AG08395 (cell line): ENCODE measurements at regions not wholly inside any gene's neighbourhood (a gene's known extent, or its start where the extent isn't known, plus 50 kb on each side); places are given as distances from the start of the nearest gene placed in this dataset.

Source experiments
- DNase-seq: peaks from one replicate; pipeline ENCODE4 v3.0.0; 2012; ENCODE audit warnings: mixed read lengths, low spot score

DNA sequence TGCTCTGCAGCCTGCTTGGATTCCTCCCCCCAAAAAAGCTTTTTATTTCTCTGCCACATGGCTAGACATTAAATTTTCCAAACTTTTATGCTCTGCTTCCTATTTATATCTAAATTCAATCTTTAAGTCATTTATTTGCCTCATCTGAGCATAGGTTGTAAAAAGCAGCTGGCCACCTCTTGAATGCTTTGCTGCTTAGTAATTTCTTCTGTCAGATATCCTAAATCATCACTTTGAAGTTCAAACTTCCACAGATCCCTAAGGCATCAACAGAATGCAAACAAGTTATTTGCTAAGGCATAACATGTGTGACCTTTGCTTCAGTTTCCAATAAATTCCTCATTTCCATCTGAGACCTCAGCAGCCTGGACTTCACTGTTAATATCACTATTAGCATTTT, 209.6 kb downstream of the FSCB start:
- DNase-seq: no peak

DNA sequence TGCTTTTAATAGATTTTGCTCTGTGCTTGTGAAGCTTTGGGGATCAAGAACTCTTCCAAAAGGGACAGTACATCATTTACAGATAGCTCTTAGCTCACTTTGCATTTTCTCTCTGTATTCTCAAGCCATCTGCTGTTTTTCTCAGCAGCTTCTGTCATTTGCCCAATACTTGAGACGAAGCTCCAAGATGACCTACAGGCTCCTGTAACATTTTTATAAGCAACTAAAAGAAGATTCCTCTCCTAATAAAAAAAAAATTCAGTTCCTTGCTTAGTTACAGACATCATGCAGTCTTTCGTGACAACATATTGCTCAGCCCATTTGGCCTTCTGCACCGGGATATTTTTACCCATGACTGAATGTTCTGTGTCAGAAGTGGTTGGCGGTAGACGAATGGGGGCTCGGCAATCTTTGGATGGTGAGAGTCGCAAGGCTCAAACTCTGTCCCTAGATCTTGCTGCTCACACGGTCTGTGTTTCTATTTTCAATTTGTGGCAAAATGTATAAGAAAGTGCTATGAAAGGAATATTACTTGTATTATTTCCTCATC, 215.6 kb downstream of the FSCB start:
- no peak for DNase-seq

DNA sequence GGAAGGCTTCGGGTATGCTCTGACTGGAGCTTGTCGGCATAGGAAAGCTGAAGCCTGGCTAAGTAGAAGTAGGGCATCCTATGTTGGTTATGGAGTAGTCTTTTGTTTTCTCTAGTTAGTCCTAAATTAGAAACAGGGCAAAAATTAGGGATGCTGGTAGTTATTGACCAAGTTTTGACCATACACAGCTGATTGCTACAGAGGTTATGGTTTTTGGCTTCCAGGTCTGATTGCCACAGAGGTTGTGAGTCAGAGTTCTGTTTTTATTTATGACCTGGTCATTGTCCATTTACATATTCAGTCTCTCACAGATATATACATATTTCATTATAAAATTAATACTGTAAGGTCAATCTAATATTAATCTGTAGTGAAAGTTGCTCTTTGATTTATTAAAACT, 219.2 kb downstream of the FSCB start:
- DNase-seq: no peak

DNA sequence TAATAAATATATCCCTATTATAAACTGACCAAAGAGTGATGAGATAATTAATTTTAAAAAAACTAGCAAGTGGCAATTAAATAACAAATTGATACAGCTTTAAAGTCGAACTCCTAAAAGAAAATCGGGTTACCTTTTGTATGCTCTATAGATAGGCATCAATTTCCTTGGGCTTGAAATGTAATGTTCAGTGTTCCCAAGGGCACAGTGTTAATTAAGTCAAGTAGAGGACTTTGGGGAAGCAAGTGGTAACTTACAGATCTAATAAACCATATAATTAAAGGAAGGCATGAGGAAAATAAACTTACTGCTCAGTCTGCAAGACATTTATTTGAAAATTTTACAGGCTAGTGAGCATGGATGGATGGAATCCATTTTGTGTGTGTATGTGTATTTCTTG, 220.9 kb downstream of the FSCB start:
- no peak for DNase-seq

DNA sequence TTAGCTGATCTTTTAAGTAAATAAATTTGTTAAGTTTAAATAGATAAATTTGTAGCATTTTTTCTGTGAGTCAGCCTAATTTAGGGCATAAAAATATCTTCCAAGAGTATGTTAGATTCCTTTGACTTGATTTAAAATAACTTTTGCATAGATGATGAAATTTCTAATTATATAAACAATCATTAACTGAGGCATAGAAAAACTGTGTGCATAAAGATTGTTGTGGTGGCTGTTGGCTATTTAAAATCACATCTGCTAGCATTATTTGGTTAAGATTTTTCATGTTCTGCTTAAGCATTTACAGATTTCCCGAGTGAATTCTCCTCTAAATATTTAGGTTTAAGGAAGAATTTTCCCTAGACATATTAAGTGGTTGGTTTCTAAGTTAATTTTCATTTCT, 223.2 kb downstream of the FSCB start:
- no peak for DNase-seq

DNA sequence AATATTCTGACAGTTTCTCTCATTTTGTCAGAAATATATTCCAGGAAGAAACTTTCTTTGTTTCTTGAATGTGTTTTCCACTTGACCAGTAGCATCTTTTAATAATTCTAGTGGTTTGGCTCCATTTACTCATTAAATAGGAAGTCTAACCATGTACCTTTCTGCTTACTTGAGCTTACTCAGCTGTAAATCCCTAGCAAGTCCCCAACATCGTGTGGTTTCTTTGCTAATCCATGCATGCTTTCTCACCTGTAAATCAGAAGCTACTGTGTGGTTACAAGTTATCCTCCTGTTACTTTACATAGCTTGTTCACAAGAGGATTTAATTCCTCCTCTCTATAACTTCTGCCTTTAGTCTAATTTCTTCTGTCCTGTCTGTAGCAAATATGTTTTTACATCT, 227.7 kb downstream of the FSCB start:
- no peak for DNase-seq

DNA sequence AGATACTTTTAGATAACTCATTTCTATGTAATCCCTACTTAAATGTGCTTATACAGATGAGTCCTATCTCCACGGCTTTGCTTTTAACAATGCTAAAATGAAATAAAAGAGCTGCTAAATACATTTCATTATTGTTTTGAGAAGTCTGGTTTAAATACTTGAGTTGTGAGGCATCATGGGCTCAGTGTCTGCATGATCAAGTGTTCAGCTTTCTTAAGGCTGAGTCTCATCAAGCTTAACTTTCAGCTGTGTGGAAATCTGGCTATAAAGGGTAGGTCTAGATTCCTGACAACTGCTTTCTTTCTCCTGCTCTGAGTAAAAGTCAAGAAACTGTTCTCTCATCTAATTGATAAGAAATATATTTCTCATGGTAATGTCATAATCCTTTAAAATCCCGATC, 235.4 kb downstream of the FSCB start:
- DNase-seq: no peak

DNA sequence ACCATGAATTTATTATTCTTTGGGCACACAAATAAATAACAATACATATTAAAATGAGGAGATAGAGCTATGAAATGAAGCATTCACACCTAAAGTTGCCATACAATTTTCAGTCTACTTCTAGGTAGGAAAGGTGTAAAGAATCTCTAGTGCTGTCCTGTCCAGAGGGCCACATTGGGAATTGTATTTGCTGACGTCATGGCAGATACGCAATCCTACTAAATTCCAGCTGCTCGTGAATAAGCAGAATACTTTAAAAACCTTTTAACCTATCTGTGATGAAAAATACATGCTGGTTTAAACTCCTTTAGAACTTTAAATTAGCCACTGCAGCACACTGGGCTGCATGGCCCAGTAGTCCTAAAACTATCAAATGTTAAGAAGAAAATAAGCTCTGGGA, 236.1 kb downstream of the FSCB start:
- DNase-seq: no peak

DNA sequence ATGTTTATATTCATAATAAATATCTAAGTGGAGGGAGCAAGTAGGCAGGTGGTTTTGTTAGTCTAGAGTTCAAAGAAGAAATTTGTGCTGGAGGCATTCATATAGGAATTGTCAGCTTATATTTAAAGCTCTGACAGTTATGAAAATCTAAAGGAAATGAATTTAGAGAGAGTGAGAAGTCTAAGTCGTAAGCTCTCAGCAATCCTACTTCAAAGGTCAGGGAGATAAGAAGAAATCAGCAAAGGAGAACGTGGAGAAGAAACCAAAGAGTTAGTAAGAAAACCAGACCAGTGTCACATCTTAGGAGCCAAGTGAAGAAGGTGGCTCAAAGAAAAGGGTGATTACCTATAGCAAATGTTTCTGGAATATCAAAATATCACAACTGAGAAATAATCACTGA, 241.8 kb downstream of the FSCB start:
- no peak for DNase-seq

DNA sequence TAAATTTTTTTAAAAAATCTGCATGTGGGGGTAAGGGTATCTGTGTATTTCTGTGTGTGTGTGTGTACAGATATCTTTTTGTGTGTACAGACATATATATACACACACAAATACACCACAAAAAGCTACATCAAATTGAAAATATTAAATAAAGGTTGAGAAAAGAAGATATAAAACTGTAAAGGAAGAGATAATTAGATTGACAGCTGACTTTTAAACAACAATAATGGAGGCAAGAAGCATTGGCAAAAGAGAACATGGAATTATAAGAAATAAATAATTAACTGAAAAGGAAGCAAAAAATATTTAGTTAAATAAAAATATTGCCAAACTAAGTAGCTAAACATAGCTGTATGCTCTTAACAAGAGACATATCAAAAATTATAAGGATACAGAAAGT, 291.4 kb downstream of the FSCB start:
- no peak for DNase-seq

DNA sequence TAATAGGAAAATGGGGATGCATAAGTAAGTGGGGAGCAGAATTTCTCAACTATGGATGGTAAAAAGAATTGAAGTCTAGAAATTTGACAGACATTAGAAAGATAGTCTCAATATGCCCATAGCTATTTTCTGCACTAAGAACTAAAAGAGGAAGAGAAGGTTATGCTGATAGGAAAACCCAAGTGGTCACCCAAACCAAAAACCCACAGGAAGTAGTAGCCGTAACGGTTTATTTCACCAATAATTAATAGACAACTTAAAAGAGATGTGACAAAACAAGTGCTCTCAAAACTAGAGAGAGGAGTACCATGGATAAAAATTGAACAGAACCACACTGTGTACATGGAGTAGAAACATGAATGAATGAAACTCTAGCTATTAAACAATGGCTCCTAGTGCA, 295.4 kb downstream of the FSCB start:
- DNase-seq: no peak

DNA sequence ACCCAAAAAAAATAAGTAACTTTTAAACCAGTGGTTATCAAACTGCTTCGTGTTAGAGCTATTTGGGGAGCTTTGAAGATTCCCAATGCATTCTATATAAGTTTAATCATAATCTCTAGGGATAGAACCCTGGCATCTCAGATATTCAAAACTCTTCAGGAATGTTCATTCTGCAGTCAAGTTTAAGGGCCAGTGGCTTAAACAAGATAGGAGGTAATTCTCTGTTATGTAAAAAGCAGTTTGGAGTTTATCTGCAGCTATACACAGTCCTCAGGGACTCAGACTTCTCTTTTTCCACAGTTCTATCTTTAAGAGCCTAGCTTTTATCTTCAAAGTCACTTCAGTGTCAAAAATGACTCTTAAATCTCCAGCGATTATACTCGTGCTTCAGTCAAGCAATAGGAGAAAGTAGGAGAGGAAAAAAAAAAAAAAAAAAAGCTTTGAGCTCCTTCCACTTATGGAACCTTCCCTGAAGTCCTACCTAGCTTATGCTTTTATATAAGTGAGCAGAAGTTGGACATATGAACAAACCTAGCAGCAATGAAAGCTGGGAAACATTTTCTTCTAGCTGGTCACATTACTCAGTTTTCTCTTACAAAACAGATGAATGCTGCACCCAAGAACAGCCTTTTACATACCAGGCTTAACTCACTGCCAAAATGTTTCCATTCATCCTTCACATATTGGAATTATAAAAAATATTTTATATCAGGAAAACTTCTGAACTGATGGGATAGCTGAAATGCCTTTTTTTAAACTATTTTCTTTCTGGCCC, 302.8 kb downstream of the FSCB start:
- DNase-seq: no peak

DNA sequence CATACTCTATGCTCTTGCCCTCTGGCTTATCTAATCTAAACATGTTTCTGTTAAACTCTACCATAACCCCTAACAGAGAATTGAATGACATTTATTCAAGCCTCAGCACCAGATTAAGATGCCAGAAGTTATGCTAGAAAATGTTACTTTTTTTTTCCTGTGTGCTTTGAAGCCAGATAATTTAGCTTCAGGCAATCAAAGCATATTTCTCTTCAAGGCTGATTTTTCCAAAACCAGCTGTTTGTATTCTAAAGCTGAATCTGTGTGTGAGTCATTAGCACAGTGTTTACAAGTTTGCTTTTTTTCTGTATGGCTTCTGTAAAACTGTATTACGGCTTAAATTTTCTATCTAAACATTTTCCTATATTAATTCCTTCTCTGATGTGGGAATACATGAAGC, 326.1 kb downstream of the FSCB start:
- DNase-seq: no peak

DNA sequence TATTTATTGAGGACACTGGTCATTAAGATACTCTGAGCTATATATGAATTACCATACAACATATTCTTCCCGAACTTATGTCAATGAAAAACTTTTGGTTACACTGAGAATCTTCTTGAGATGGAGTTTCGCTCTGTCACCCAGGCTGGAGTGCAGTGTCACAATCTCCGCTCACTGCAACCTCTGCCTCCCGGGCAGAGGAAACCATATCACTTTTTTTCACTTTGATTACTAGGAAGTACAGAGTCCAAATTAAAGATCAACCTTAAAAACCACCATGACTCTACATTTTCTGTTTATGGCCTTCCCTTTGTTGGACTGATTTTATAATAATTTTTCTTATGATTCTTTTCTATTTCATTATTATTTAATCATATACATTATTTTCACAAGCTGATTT, 336.5 kb downstream of the FSCB start:
- DNase-seq: no peak

DNA sequence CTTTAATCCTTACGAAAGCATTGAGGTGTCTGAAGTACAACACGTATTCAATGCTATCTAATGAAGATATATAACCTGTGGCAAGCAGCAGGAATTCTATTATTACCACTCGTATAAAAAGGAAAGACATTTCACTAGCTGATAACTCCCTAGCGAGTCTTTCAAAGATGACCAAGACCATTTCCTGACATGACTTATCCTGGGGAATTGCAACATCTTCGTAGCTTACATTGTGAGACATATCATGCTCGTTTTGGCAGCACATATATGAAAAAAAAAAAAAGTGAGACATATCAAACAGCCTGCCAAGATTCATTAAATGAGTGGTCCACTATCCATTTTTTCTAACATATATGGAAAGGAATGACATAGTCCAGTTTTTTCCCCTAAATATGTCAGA, 337.0 kb downstream of the FSCB start:
- DNase-seq: no peak

DNA sequence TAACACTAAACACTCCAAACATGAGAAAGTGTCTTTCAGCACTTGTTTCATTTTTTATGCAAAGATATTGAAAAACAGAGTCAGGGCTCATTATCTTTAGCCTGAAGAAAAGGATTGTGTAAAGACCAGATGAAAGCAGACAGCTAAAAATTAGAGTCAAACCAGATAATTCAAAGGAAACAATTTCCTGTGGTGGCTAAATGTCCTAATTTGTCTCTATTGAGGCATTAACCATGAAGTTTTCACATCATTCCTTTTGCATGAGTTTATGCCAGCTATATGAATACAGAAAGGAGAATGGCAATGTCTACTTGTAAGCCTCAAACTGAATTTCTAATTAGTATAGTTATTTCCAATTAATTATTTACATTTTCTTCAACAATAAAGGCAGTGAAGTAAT, 338.5 kb downstream of the FSCB start:
- no peak for DNase-seq

DNA sequence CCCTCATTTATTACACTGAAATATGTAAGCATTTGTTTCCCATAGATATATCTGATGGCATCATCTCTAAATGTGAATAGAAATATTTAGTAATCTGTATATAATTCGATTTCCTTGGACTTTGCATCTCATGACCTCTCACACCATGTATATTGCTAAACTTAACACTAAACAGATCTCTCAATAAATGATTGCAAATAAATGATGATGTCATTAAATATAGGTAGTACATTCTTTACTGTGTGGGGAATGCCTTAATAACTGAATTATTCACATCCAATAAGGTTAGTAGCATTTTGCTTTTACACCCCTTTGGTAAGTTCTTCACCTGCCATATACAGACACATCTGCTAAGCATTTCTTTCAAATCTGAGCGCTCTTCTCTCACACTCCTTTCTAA, 340.5 kb downstream of the FSCB start:
- no peak for DNase-seq

DNA sequence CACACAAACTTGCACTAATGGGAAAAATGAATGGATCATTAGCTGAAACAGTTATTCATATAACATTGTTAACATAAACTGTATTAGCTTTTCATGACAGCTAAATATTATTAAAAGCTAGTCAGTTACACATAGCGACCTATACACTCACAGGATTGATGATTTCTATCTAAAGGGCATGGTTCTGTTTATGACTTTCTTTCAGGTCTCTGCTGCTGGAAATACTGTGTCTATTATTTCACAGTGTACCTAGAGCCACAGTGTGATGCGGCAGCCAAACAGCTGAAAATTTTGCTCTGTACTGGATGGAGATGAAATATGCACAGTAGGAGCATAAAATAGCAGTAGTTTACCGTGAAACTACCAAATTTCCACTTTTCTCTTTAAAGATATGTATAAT, 341.1 kb downstream of the FSCB start:
- DNase-seq: no peak

DNA sequence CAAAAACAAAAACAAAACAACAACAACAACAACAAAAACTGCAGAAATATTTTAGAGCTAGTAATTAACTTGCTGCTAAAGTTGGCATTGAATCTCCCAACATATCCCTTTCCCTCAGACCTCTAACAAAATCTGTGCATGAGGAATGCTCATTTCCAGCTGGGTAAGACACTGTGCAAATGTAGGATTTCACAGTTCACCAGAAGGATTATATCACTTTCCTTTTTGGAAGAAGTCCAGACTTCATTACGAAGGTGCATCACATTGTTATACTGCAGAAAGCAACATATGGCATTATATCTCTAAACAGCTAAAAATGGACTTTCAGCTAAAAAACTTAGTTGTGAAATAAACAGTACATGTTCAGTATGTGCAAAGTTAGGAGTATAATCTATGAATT, 341.8 kb downstream of the FSCB start:
- no peak for DNase-seq

DNA sequence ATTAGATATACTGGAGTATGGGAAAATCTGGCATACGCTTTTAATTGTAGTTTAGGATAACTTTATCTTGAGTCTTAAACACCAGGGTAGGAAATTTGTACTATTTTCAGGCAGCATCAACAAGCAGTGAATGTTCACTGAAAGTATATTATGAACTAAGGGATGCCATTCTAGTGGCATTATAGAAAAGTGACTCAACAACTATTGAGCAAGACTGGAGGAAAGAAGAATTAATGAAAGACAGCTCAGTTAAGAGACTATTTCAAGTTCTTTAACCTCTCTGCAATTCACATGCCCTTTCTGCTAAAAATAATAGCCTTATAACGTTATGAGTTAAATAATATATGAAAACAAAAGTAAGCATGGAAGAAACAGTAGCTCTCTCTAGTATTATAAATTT, 343.1 kb downstream of the FSCB start:
- no peak for DNase-seq

DNA sequence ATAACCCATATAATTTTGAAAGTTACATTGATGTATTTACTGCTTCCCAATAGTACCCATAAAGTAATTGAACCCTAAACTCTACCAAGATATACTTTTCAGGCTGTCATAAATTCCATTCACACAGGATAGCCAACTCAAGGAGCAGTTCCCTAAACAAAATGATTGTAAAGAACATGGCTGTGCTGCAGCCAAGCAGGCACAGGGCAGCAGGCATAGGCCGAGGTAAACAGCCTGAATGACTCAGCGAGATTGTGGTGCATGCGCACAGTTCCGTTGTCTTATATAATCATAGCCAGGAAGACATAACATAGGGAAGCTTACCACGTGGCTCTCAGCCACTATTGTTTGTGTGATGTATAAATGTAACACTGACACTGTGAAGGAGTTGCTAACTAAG, 344.9 kb downstream of the FSCB start:
- no peak for DNase-seq

DNA sequence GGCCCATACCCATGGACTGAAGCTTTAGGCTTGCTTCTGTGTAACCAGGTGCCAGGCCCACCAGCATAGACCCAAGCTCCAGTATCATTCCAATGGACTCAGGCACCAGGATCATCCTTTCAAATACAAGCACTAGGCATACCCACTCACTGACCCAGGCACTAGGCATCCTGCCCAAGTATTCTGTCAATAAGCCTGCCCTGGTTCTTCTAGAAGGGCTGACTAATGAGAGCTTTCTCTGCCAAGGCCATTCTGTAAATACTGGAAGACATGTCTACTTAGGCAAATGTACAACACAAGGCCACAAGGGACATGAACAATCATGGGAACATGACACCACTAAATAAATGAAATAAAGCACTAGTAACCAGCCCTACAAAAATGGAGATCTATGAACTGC, 352.2 kb downstream of the FSCB start:
- DNase-seq: no peak

DNA sequence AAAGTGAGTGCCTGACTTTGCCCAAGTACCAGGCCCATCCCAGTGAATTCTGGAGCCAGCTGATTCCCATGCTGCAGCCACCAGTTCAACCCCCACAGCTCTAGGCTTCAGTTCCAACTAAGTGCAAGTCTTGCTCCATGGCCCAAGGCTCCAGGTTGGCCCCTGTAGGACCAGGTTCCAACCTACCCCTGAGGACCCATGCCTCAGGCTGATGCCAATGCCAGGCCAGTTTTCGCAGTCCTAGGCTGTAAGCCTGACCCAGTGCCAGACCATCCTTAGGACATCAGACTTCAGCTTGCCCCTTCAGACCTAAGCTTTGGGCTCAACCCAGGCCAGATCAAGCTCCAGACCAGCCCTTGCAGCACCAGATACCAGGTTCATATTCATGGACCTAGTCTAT, 352.6 kb downstream of the FSCB start:
- DNase-seq: no peak

DNA sequence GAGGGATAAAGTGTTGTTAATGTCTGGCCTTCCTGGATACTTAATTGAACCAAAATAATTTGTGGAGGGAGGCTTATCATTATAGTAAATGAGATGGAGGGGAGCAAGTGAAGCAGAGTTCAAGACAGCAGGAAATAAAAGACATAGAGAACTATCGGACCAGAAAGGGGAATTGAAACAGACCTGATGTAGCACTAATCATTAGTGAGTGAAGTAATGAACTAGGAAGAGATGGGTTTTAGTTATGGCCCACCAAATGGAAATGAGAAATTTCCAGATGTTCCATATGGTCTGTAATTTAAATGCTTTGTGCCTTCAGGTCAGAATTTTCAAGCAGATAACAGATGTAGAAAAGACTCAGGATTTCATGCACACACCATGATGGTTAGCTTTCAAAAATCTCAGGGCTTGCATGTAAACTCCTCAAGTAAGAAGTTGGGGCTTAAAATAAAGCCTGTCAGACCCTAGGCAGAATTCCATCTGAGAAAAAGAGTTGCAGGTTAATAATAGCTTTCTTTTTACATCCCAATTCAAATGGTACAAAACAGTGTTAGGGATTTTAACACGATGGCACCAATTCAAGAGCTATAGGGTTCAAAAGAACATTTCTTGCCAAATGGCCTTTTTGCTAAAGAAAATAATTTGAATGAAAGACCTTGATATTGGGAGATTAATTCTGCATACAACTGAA, 355.8 kb downstream of the FSCB start:
- no peak for DNase-seq
